ENCODE measurements at regions not wholly inside any gene's neighbourhood (a gene's known extent, or its start where the extent isn't known, plus 50 kb on each side); places are given as distances from the start of the nearest gene placed in this dataset.
"Not testable (repeated sequence)": the region's sequence is repeated elsewhere in the genome, so short reads cannot be mapped to it uniquely, and the experiment has no call there.

DNA sequence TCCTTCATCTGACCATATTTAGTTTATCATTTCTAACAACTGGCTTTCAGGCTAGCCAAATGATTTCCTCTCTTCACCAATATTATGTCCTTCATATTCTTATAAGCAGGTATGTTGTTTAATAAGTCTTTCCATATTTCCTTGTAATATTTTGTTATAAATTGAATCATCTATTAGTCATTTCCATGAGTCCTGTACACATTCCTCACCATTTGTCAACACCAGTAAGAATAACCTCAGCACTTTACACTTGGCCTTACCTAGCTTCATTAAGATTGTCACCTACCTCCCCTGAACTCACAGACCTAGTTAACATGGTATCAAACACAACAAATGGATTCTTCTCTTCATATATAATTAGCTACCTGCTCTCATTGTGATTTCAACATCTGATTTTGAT lies 282.3 kb downstream of the SEMA3D start:
- Mint-ChIP-seq H3K36me3 (no peaks in the 10 kb centered on the region), H3K27me3 (ENCODE audit: insufficient read depth, low read depth) (peaks cover 2% of the 10 kb centered on the region), H3K27ac (no peak overlapping the region), H3K4me3 (no peak overlapping the region), H3K9me3 (no peaks in the 10 kb centered on the region), H3K4me1 (no peaks in the 10 kb centered on the region)
- DNase-seq (ENCODE audit: low spot score) = no peak
- Histone ChIP-seq H3F3A (ENCODE audit: low read depth) (no peaks in the 10 kb centered on the region), H3K4me3 (no peak overlapping the region), H2AFZ (replicated peaks) (no peak overlapping the region), H3K36me3 (no peaks in the 10 kb centered on the region), H3K9ac (no peak overlapping the region), H3K27me3 (no peaks in the 10 kb centered on the region), H3K27ac (no peak overlapping the region), H3K4me1 (no peaks in the 10 kb centered on the region), H3K4me2 (no peak overlapping the region), H4K20me1 (ENCODE audit: low read depth) (no peaks in the 10 kb centered on the region), H3K9me3 (ENCODE audit: low read depth) (no peaks in the 10 kb centered on the region), H3K79me2 (ENCODE audit: low read depth) (no peaks in the 10 kb centered on the region)
- TF ChIP-seq EZH2 (IDR thresholded peaks at IDR 0.05) (no peak), EZH2phosphoT487 (IDR thresholded peaks at IDR 0.05) (no peak)
- TF ChIP-seq, protein P1, sequence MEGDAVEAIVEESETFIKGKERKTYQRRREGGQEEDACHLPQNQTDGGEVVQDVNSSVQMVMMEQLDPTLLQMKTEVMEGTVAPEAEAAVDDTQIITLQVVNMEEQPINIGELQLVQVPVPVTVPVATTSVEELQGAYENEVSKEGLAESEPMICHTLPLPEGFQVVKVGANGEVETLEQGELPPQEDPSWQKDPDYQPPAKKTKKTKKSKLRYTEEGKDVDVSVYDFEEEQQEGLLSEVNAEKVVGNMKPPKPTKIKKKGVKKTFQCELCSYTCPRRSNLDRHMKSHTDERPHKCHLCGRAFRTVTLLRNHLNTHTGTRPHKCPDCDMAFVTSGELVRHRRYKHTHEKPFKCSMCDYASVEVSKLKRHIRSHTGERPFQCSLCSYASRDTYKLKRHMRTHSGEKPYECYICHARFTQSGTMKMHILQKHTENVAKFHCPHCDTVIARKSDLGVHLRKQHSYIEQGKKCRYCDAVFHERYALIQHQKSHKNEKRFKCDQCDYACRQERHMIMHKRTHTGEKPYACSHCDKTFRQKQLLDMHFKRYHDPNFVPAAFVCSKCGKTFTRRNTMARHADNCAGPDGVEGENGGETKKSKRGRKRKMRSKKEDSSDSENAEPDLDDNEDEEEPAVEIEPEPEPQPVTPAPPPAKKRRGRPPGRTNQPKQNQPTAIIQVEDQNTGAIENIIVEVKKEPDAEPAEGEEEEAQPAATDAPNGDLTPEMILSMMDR (IDR thresholded peaks at IDR 0.05) = no peak

DNA sequence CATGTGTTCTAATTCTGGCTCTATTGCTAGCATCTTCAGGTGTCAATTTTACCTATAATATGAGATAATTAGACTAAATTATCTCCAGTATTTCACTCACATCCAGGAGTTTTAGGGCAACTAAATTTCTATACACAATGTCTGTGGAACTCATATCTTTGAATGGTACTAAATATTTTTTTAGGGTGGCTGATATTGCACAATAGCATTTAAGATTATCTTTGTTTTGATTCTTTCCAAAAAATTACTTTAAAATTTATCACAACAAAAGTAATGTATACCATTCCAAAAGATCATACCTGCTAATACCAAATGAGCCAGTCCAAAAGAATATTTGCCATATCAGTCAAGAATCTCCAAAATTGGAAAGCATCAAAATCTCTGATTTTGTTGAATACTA lies 285.5 kb downstream of the SEMA3D start:
- Mint-ChIP-seq H3K4me3 (no peak overlapping the region), H3K27ac (no peak overlapping the region), H3K36me3 (no peaks in the 10 kb centered on the region), H3K9me3 (no peaks in the 10 kb centered on the region), H3K4me1 (no peaks in the 10 kb centered on the region), H3K27me3 (ENCODE audit: insufficient read depth, low read depth) (peaks cover 2% of the 10 kb centered on the region)
- no peak overlapping the region for H2AFZ ChIP-seq (replicated peaks)
- H3K4me2 ChIP-seq = no peak overlapping the region
- H3K9ac ChIP-seq = no peak overlapping the region
- no peak overlapping the region for H3K27ac ChIP-seq
- no peaks in the 10 kb centered on the region for H3K27me3 ChIP-seq
- no peaks in the 10 kb centered on the region for H3K36me3 ChIP-seq
- H4K20me1 ChIP-seq (ENCODE audit: low read depth) = no peaks in the 10 kb centered on the region
- H3K9me3 ChIP-seq (ENCODE audit: low read depth) = no peaks in the 10 kb centered on the region
- no peak for DNase-seq (ENCODE audit: low spot score)
- no peaks in the 10 kb centered on the region for H3K4me1 ChIP-seq
- TF ChIP-seq, protein P1 (IDR thresholded peaks at IDR 0.05) = no peak
- TF ChIP-seq EZH2 (IDR thresholded peaks at IDR 0.05) = no peak
- TF ChIP-seq EZH2phosphoT487 (IDR thresholded peaks at IDR 0.05) = no peak
- no peak overlapping the region for H3K4me3 ChIP-seq
- no peaks in the 10 kb centered on the region for H3F3A ChIP-seq (ENCODE audit: low read depth)
- H3K79me2 ChIP-seq (ENCODE audit: low read depth) = no peaks in the 10 kb centered on the region

DNA sequence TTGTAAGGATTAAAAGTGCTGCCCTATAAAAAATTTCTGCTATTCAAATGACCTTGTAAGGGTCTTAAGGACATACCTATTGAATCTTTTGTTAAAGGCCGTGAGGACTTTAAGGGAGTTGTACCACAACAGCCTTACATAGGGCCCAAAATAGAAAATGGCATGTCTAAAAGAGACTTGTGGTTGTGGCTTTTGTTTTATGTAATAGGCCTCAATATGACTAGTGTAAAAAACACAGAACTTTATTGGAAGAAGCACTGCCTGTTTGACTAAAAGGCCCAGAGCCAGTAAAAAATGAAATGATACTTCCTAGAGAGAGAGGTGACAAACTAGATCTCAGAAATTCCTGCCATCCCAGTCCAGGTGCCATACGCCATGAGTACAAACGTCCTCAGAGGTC lies 286.6 kb downstream of the SEMA3D start:
- Histone ChIP-seq H3K9ac (no peak overlapping the region), H3F3A (ENCODE audit: low read depth) (no peaks in the 10 kb centered on the region), H3K4me2 (no peak overlapping the region), H3K27me3 (no peaks in the 10 kb centered on the region), H3K9me3 (ENCODE audit: low read depth) (no peaks in the 10 kb centered on the region), H3K4me1 (no peaks in the 10 kb centered on the region), H3K79me2 (ENCODE audit: low read depth) (no peaks in the 10 kb centered on the region), H3K36me3 (no peaks in the 10 kb centered on the region), H3K4me3 (no peak overlapping the region), H3K27ac (no peak overlapping the region), H4K20me1 (ENCODE audit: low read depth) (no peaks in the 10 kb centered on the region), H2AFZ (replicated peaks) (no peak overlapping the region)
- DNase-seq (ENCODE audit: low spot score) = no peak
- H3K27ac Mint-ChIP-seq = no peak overlapping the region
- no peak overlapping the region for H3K4me3 Mint-ChIP-seq
- no peaks in the 10 kb centered on the region for H3K36me3 Mint-ChIP-seq
- H3K4me1 Mint-ChIP-seq = no peaks in the 10 kb centered on the region
- TF ChIP-seq, protein P1 (IDR thresholded peaks at IDR 0.05) = no peak
- no peak for TF ChIP-seq EZH2phosphoT487 (IDR thresholded peaks at IDR 0.05)
- H3K27me3 Mint-ChIP-seq (ENCODE audit: insufficient read depth, low read depth) = peaks cover 2% of the 10 kb centered on the region
- peaks cover 5% of the 10 kb centered on the region for H3K9me3 Mint-ChIP-seq

DNA sequence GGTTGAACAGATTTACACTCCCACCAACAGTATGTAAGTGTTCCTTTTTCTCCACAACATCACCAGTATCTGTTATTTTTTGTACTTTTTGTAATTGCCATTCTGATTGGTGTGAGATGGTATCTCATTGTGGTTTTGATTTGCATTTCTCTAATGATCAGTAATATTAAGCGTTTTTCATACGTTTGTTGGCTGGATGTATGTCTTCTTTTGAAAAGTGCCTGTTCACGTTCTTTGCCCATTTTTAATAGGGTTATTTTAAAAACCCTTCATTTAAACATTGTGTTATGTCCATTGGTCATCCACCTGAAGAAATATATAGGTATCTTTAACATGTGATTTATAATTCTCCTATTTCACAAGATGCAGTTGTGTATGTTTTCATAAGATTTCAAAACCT lies 291.3 kb downstream of the SEMA3D start:
- H3K27me3 Mint-ChIP-seq (ENCODE audit: insufficient read depth, low read depth) = peaks cover 2% of the 10 kb centered on the region
- Histone ChIP-seq H3K36me3 (no peaks in the 10 kb centered on the region), H3K4me3 (no peak overlapping the region), H3K27ac (no peak overlapping the region), H2AFZ (replicated peaks) (no peak overlapping the region), H3K27me3 (no peaks in the 10 kb centered on the region), H3K79me2 (ENCODE audit: low read depth) (no peaks in the 10 kb centered on the region), H3K9me3 (ENCODE audit: low read depth) (no peaks in the 10 kb centered on the region), H4K20me1 (ENCODE audit: low read depth) (no peaks in the 10 kb centered on the region), H3K4me2 (no peak overlapping the region), H3F3A (ENCODE audit: low read depth) (no peaks in the 10 kb centered on the region), H3K4me1 (no peaks in the 10 kb centered on the region), H3K9ac (no peak overlapping the region)
- DNase-seq (ENCODE audit: low spot score) = no peak
- no peaks in the 10 kb centered on the region for H3K4me1 Mint-ChIP-seq
- no peak overlapping the region for H3K27ac Mint-ChIP-seq
- no peaks in the 10 kb centered on the region for H3K36me3 Mint-ChIP-seq
- H3K4me3 Mint-ChIP-seq = no peak overlapping the region
- peaks cover 6% of the 10 kb centered on the region for H3K9me3 Mint-ChIP-seq
- no peak for TF ChIP-seq EZH2 (IDR thresholded peaks at IDR 0.05)
- TF ChIP-seq, protein P1 (IDR thresholded peaks at IDR 0.05) = no peak
- no peak for TF ChIP-seq EZH2phosphoT487 (IDR thresholded peaks at IDR 0.05)

DNA sequence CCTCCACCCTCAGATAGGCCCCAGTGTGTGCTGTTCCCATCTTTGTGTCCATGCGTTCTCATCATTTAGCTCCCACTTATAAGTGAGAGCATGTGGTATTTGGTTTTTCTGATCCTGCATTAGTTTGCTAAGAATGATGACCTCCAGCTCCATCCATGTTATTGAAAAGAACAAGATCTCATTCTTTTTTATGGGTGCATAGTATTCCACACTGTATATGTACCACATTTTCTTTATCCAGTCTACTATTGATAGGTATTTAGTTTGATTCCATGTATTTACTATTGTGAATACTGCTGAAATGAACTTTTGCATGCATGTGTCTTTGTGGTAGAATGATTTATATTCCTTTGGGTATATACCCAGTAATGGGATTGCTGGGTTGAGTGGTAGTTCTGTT lies 303.3 kb downstream of the SEMA3D start:
- H3K36me3 Mint-ChIP-seq; H3K4me1 ChIP-seq; H3K9ac ChIP-seq; H3K27ac Mint-ChIP-seq; H3K4me3 ChIP-seq; H3F3A ChIP-seq (ENCODE audit: low read depth); H3K9me3 Mint-ChIP-seq; H3K36me3 ChIP-seq; DNase-seq (ENCODE audit: low spot score); H3K4me1 Mint-ChIP-seq; H3K4me2 ChIP-seq; H3K27me3 ChIP-seq; H3K27ac ChIP-seq; H4K20me1 ChIP-seq (ENCODE audit: low read depth); H3K9me3 ChIP-seq (ENCODE audit: low read depth); H2AFZ ChIP-seq (replicated peaks); H3K79me2 ChIP-seq (ENCODE audit: low read depth); H3K27me3 Mint-ChIP-seq (ENCODE audit: insufficient read depth, low read depth): not testable (repeated sequence)
- peak overlapping the region; percentile 50 for H3K4me3 Mint-ChIP-seq

Measured in neural progenitor cell (in vitro differentiated cells).